ENCODE measurements at regions not wholly inside any gene's neighbourhood (a gene's known extent, or its start where the extent isn't known, plus 50 kb on each side); places are given as distances from the start of the nearest gene placed in this dataset.

GRCh38 chr5:73330613-73331012, 118.0 kb downstream of the FOXD1 start:
- Histone ChIP-seq H3K36me3 (no peaks in the 10 kb centered on the region), H3K27ac (no peak overlapping the region), H3K27me3 (ENCODE audit: low read depth) (peaks cover 29% of the 10 kb centered on the region), H3K9me3 (peaks cover 6% of the 10 kb centered on the region), H3K4me3 (no peak overlapping the region), H3K4me1 (no peaks in the 10 kb centered on the region)
- intact Hi-C loops (cut with DNase I): no loop called here
- no peak for TF ChIP-seq CTCF (IDR thresholded peaks at IDR 0.05)
- DNase-seq: no peak
- ATAC-seq: no peak

- ATAC-seq (peak; percentile 32 to 42), DNase-seq (no peak)
- no peaks in the 10 kb centered on the region for H3K36me3 ChIP-seq
- H3K4me3 ChIP-seq: no peak overlapping the region
- H3K4me1 ChIP-seq: no peaks in the 10 kb centered on the region
- intact Hi-C loops (cut with DNase I): no loop called here
- H3K9me3 ChIP-seq: peaks cover 6% of the 10 kb centered on the region
- TF ChIP-seq CTCF (IDR thresholded peaks at IDR 0.05): no peak
- no peak overlapping the region for H3K27ac ChIP-seq
- H3K27me3 ChIP-seq (ENCODE audit: low read depth): peaks cover 19% of the 10 kb centered on the region
Measured at GRCh38 chr5:73328640-73329039, 119.9 kb downstream of the FOXD1 start.

- intact Hi-C loops (cut with DNase I): no loop called here
- DNase-seq (no peak), ATAC-seq (no peak)
- Histone ChIP-seq H3K27me3 (ENCODE audit: low read depth) (peaks cover 16% of the 10 kb centered on the region), H3K27ac (no peak overlapping the region), H3K4me3 (no peak overlapping the region), H3K36me3 (no peaks in the 10 kb centered on the region), H3K4me1 (no peaks in the 10 kb centered on the region), H3K9me3 (peaks cover 6% of the 10 kb centered on the region)
- no peak for TF ChIP-seq CTCF (IDR thresholded peaks at IDR 0.05)
Measured at GRCh38 chr5:73327908-73328455, 120.6 kb downstream of the FOXD1 start.

GRCh38 chr5:73325546-73325945, 123.0 kb downstream of the FOXD1 start:
- no peak for DNase-seq
- ATAC-seq: no peak
- H3K27me3 ChIP-seq (ENCODE audit: low read depth): peaks cover 22% of the 10 kb centered on the region
- no peak overlapping the region for H3K4me3 ChIP-seq
- intact Hi-C loops (cut with DNase I): no loop called here
- no peaks in the 10 kb centered on the region for H3K36me3 ChIP-seq
- H3K4me1 ChIP-seq: no peaks in the 10 kb centered on the region
- H3K27ac ChIP-seq: no peak overlapping the region
- H3K9me3 ChIP-seq: peaks cover 6% of the 10 kb centered on the region
- no peak for TF ChIP-seq CTCF (IDR thresholded peaks at IDR 0.05)

- intact Hi-C loops (cut with DNase I): no loop called here
- H3K27me3 ChIP-seq (ENCODE audit: low read depth): peaks cover 22% of the 10 kb centered on the region
- H3K9me3 ChIP-seq: no peaks in the 10 kb centered on the region
- ATAC-seq (no peak), DNase-seq (no peak)
- no peak for TF ChIP-seq CTCF (IDR thresholded peaks at IDR 0.05)
- H3K27ac ChIP-seq: no peak overlapping the region
- H3K4me1 ChIP-seq: no peaks in the 10 kb centered on the region
- no peak overlapping the region for H3K4me3 ChIP-seq
- H3K36me3 ChIP-seq: no peaks in the 10 kb centered on the region
Measured at GRCh38 chr5:73323466-73323865, 125.1 kb downstream of the FOXD1 start.

Measured in lower lobe of right lung (tissue), 2 donors.